Upper lobe of right lung (tissue), 1 donor: ENCODE measurements at regions not wholly inside any gene's neighbourhood (a gene's known extent, or its start where the extent isn't known, plus 50 kb on each side); places are given as distances from the start of the nearest gene placed in this dataset.
"Not testable (repeated sequence)": the region's sequence is repeated elsewhere in the genome, so short reads cannot be mapped to it uniquely, and the experiment has no call there.

Experiments used
- ATAC-seq: fragments of 200-7000 bp; cut with Tn5 transposase; one replicate; pipeline ENCODE4 v1.9.1; 2020; ENCODE audit warnings: mild to moderate bottlenecking, moderate library complexity
- DNase-seq: peaks from one replicate; pipeline ENCODE4 v3.0.0-alpha.2; 2020
- H3K27ac ChIP-seq: fragments of 200-600 bp; one replicate; pipeline ENCODE4 v1.8.0; 2022
- H3K27me3 ChIP-seq: fragments of 200-600 bp; one replicate; pipeline ENCODE4 v1.8.0; 2022; ENCODE audit warnings: mild to moderate bottlenecking
- H3K36me3 ChIP-seq: fragments of 200-600 bp; one replicate; pipeline ENCODE4 v1.8.0; 2022
- H3K4me1 ChIP-seq: fragments of 200-600 bp; one replicate; pipeline ENCODE4 v1.8.0; 2022
- H3K4me3 ChIP-seq: fragments of 200-600 bp; one replicate; pipeline ENCODE4 v1.8.0; 2022; ENCODE audit warnings: mild to moderate bottlenecking
- H3K9me3 ChIP-seq: fragments of 200-600 bp; one replicate; pipeline ENCODE4 v1.8.0; 2022
- CTCF ChIP-seq: fragments of 200-600 bp; IDR thresholded peaks from one replicate; pipeline ENCODE4 v1.8.0; 2022; ENCODE audit warnings: antibody characterized with exemption
- intact Hi-C: fragments of 100-400 bp; cut with DNase I; formaldehyde crosslinking; loops from one replicate; pipeline ENCODE4 v1.11.0; 2022
- donor health status: DM: no; HTN: yes; CAD: no; lungs with severe emphysema.

- DNase-seq, result no peak
- H3K27ac ChIP-seq, result no peak overlapping the region
- TF ChIP-seq CTCF, result no peak
- ATAC-seq, result no peak
- no peaks in the 10 kb centered on the region for H3K9me3 ChIP-seq
- H3K4me1 ChIP-seq, result no peaks in the 10 kb centered on the region
- H3K27me3 ChIP-seq, result no peaks in the 10 kb centered on the region
- H3K4me3 ChIP-seq, result no peak overlapping the region
- intact Hi-C loops, result no loop called here
- no peaks in the 10 kb centered on the region for H3K36me3 ChIP-seq
Observed at GRCh38 chr7:69105092-69105491, 493.2 kb upstream of the AUTS2 start.

GRCh38 chr7:69105981-69106380 is 492.3 kb upstream of the AUTS2 start:
- Histone ChIP-seq H3K4me3 (no peak overlapping the region), H3K4me1 (no peaks in the 10 kb centered on the region), H3K27me3 (no peaks in the 10 kb centered on the region), H3K27ac (no peak overlapping the region), H3K36me3 (no peaks in the 10 kb centered on the region), H3K9me3 (no peaks in the 10 kb centered on the region)
- TF ChIP-seq CTCF, result no peak
- ATAC-seq (no peak), DNase-seq (no peak)
- intact Hi-C loops, result no loop called here

GRCh38 chr7:69106449-69106848 is 491.8 kb upstream of the AUTS2 start:
- DNase-seq, H3K4me1 ChIP-seq, H3K27me3 ChIP-seq, H3K9me3 ChIP-seq, H3K4me3 ChIP-seq, H3K27ac ChIP-seq, ATAC-seq, intact Hi-C loops, H3K36me3 ChIP-seq: not testable (repeated sequence)

- H3K36me3 ChIP-seq, H3K9me3 ChIP-seq, H3K27me3 ChIP-seq, DNase-seq, H3K4me1 ChIP-seq, intact Hi-C loops, H3K4me3 ChIP-seq, ATAC-seq, H3K27ac ChIP-seq: not testable (repeated sequence)
Observed at GRCh38 chr7:69106946-69107345, 491.3 kb upstream of the AUTS2 start.

- TF ChIP-seq CTCF, result no peak
- H3K4me3 ChIP-seq, result no peak overlapping the region
- H3K9me3 ChIP-seq, result no peaks in the 10 kb centered on the region
- no peaks in the 10 kb centered on the region for H3K36me3 ChIP-seq
- ATAC-seq (no peak), DNase-seq (no peak)
- intact Hi-C loops, result no loop called here
- H3K27ac ChIP-seq, result no peak overlapping the region
- H3K27me3 ChIP-seq, result no peaks in the 10 kb centered on the region
- H3K4me1 ChIP-seq, result no peaks in the 10 kb centered on the region
Observed at GRCh38 chr7:69108097-69108496, 490.2 kb upstream of the AUTS2 start.

GRCh38 chr7:69109246-69109645 is 489.0 kb upstream of the AUTS2 start:
- intact Hi-C loops, result no loop called here
- Histone ChIP-seq H3K4me1 (no peaks in the 10 kb centered on the region), H3K27ac (no peak overlapping the region), H3K9me3 (no peaks in the 10 kb centered on the region), H3K4me3 (no peak overlapping the region), H3K27me3 (no peaks in the 10 kb centered on the region), H3K36me3 (no peaks in the 10 kb centered on the region)
- ATAC-seq, result no peak
- TF ChIP-seq CTCF, result no peak
- no peak for DNase-seq

GRCh38 chr7:69109879-69110278 is 488.4 kb upstream of the AUTS2 start:
- no peaks in the 10 kb centered on the region for H3K27me3 ChIP-seq
- no peak overlapping the region for H3K4me3 ChIP-seq
- no peaks in the 10 kb centered on the region for H3K36me3 ChIP-seq
- intact Hi-C loops, result no loop called here
- no peaks in the 10 kb centered on the region for H3K9me3 ChIP-seq
- TF ChIP-seq CTCF, result no peak
- ATAC-seq, result no peak
- H3K27ac ChIP-seq, result no peak overlapping the region
- no peak for DNase-seq
- H3K4me1 ChIP-seq, result no peaks in the 10 kb centered on the region
